H9 (cell line): ENCODE measurements at regions not wholly inside any gene's neighbourhood (a gene's known extent, or its start where the extent isn't known, plus 50 kb on each side); places are given as distances from the start of the nearest gene placed in this dataset.

Source experiments
- DNase-seq: peaks from one replicate; pipeline ENCODE4 v3.0.0-alpha.2; 2017
- H2AFZ ChIP-seq: one replicate; pipeline ENCODE4 v1.6.1; 2013; ENCODE audit warnings: mild to moderate bottlenecking, low read length, control low read depth, moderate library complexity
- H2AK5ac ChIP-seq: 2 replicates; pipeline ENCODE4 v1.6.1; 2013; ENCODE audit warnings: low read length, control low read depth, mixed read lengths; ENCODE audit not compliant: insufficient read length
- H2BK120ac ChIP-seq: one replicate; pipeline ENCODE4 v1.6.1; 2013; ENCODE audit warnings: low read depth, mild to moderate bottlenecking, low read length, control low read depth, inconsistent platforms; ENCODE audit not compliant: poor library complexity, severe bottlenecking
- H2BK12ac ChIP-seq: 2 replicates; pipeline ENCODE4 v1.6.1; 2013; ENCODE audit warnings: low read length, control low read depth, mixed read lengths, low read depth; ENCODE audit not compliant: insufficient read length
- H2BK15ac ChIP-seq: 2 replicates; pipeline ENCODE4 v1.6.1; 2013; ENCODE audit warnings: low read depth, low read length, control low read depth
- H2BK20ac ChIP-seq: one replicate; pipeline ENCODE4 v1.6.1; 2013; ENCODE audit warnings: low read depth, mild to moderate bottlenecking, low read length, control low read depth, inconsistent platforms; ENCODE audit not compliant: poor library complexity, severe bottlenecking
- H2BK5ac ChIP-seq: 2 replicates; pipeline ENCODE4 v1.6.1; 2013; ENCODE audit warnings: low read length, control low read depth, mixed read lengths; ENCODE audit not compliant: insufficient read length
- H3K14ac ChIP-seq: 2 replicates; pipeline ENCODE4 v1.6.1; 2013; ENCODE audit warnings: low read length, control low read depth; ENCODE audit not compliant: insufficient read depth
- H3K18ac ChIP-seq: 2 replicates; pipeline ENCODE4 v1.6.1; 2013; ENCODE audit warnings: low read depth, mild to moderate bottlenecking, mixed read lengths, low read length, control low read depth; ENCODE audit not compliant: insufficient read length
- H3K23ac ChIP-seq: 2 replicates; pipeline ENCODE4 v1.6.1; 2013; ENCODE audit warnings: low read length, control low read depth, mixed read lengths, low read depth; ENCODE audit not compliant: insufficient read length
- H3K23me2 ChIP-seq: 2 replicates; pipeline ENCODE4 v1.6.1; 2013; ENCODE audit warnings: low read depth, mild to moderate bottlenecking, mixed read lengths, low read length, control low read depth; ENCODE audit not compliant: insufficient read length, poor library complexity, severe bottlenecking
- H3K27ac ChIP-seq: 2 replicates; pipeline ENCODE4 v1.5.1; 2013; ENCODE audit warnings: low read length, control low read depth, mixed read lengths, low read depth; ENCODE audit not compliant: insufficient read length
- H3K27me3 ChIP-seq: 2 replicates; pipeline ENCODE4 v1.6.1; 2013; ENCODE audit warnings: low read length, control low read depth, inconsistent platforms; ENCODE audit not compliant: insufficient read depth
- H3K4ac ChIP-seq: 2 replicates; pipeline ENCODE4 v1.6.1; 2013; ENCODE audit warnings: low read depth, mild to moderate bottlenecking, control low read depth, inconsistent platforms, low read length, moderate library complexity
- H3K4me1 ChIP-seq: 2 replicates; pipeline ENCODE4 v1.6.1; 2013; ENCODE audit warnings: low read length, control low read depth, inconsistent platforms; ENCODE audit not compliant: insufficient read depth
- H3K4me2 ChIP-seq: 2 replicates; pipeline ENCODE4 v1.6.1; 2013; ENCODE audit warnings: low read length, control low read depth, mixed read lengths; ENCODE audit not compliant: insufficient read length, insufficient read depth
- H3K56ac ChIP-seq: 2 replicates; pipeline ENCODE4 v1.6.1; 2013; ENCODE audit warnings: low read depth, mild to moderate bottlenecking, mixed read lengths, low read length, control low read depth; ENCODE audit not compliant: insufficient read length
- H3K79me1 ChIP-seq: 2 replicates; pipeline ENCODE4 v1.6.1; 2013; ENCODE audit warnings: low read depth, mild to moderate bottlenecking, moderate library complexity, low read length, control low read depth, inconsistent platforms; ENCODE audit not compliant: insufficient read depth, poor library complexity, severe bottlenecking
- H3K79me2 ChIP-seq: 2 replicates; pipeline ENCODE4 v1.6.1; 2013; ENCODE audit warnings: low read length, control low read depth, inconsistent platforms; ENCODE audit not compliant: insufficient read depth
- H3K9ac ChIP-seq: 2 replicates; pipeline ENCODE4 v1.6.1; 2013; ENCODE audit warnings: low read length, control low read depth, mixed read lengths; ENCODE audit not compliant: insufficient read length; ENCODE audit errors: extremely low read depth
- H3K9me3 ChIP-seq: one replicate; pipeline ENCODE4 v1.6.1; 2013; ENCODE audit warnings: low read depth, low read length, inconsistent platforms; ENCODE audit not compliant: control insufficient read depth
- H3T11ph ChIP-seq: one replicate; pipeline ENCODE4 v1.6.1; 2013; ENCODE audit warnings: mild to moderate bottlenecking, low read length, control low read depth, inconsistent platforms
- H4K20me1 ChIP-seq: one replicate; pipeline ENCODE4 v1.6.1; 2013; ENCODE audit not compliant: control insufficient read depth, insufficient read length, insufficient read depth
- H4K5ac ChIP-seq: 2 replicates; pipeline ENCODE4 v1.6.1; 2013; ENCODE audit warnings: low read depth, mild to moderate bottlenecking, mixed read lengths, low read length, control low read depth; ENCODE audit not compliant: insufficient read length
- H4K8ac ChIP-seq: replicated peaks from 2 replicates; pipeline ENCODE4 v1.6.1; 2013; ENCODE audit warnings: low read length, control low read depth, mixed read lengths, low read depth; ENCODE audit not compliant: insufficient read length
- H4K91ac ChIP-seq: 2 replicates; pipeline ENCODE4 v1.6.1; 2013; ENCODE audit warnings: low read depth, mild to moderate bottlenecking, moderate library complexity, mixed read lengths, low read length, control low read depth; ENCODE audit not compliant: insufficient read length
- H3K27ac Mint-ChIP-seq, 3 experiments: 2 replicates in 2 of 3; 3 replicates in 1 of 3; pipeline ENCODE4 v1.8.0; 2020 to 2021; ENCODE audit warnings: mixed read lengths in 3 of 3, mild to moderate bottlenecking in 1 of 3, moderate library complexity in 1 of 3
- H3K27me3 Mint-ChIP-seq: 2 replicates; pipeline ENCODE4 v1.8.0; 2021; ENCODE audit warnings: low read depth, mild to moderate bottlenecking, moderate library complexity, mixed read lengths
- H3K36me3 Mint-ChIP-seq, 3 experiments: 2 replicates in 2 of 3; 3 replicates in 1 of 3; pipeline ENCODE4 v1.8.0; 2020 to 2021; ENCODE audit warnings: low read depth in 3 of 3, mixed read lengths in 3 of 3; ENCODE audit not compliant: insufficient read depth in 1 of 3
- H3K4me1 Mint-ChIP-seq, 2 experiments: 2 replicates each; pipeline ENCODE4 v1.8.0; 2020; ENCODE audit warnings: mixed read lengths in 2 of 2
- H3K4me3 Mint-ChIP-seq, 2 experiments: 2 replicates in 1 of 2; 3 replicates in 1 of 2; pipeline ENCODE4 v1.8.0; 2020 to 2021; ENCODE audit warnings: mild to moderate bottlenecking in 2 of 2, mixed read lengths in 2 of 2, moderate library complexity in 1 of 2
- H3K9me3 Mint-ChIP-seq, 2 experiments: 2 replicates in 1 of 2; 3 replicates in 1 of 2; pipeline ENCODE4 v1.8.0; 2020; ENCODE audit warnings: mild to moderate bottlenecking in 2 of 2, mixed read lengths in 2 of 2, moderate library complexity in 1 of 2
- WGBS: extraction: QIAGEN DNeasy Blood & Tissue Kit; methylation state at CpG from one replicate; pipeline ENCODE4 v1.1.7; 2013; ENCODE audit warnings: missing lambda C conversion rate, low lambda C conversion rate, mixed read lengths; ENCODE audit not compliant: insufficient read length; ENCODE audit errors: extremely low coverage; 5-methylcytosine and 5-hydroxymethylcytosine counted together
- TF ChIP-seq, protein P1 (sequence below): fragments of 200-600 bp; sonication (generic); conservative IDR thresholded peaks from 3 replicates; pipeline ENCODE4 v1.8.0; 2021; ENCODE audit warnings: antibody characterized with exemption, mild to moderate bottlenecking

DNA sequence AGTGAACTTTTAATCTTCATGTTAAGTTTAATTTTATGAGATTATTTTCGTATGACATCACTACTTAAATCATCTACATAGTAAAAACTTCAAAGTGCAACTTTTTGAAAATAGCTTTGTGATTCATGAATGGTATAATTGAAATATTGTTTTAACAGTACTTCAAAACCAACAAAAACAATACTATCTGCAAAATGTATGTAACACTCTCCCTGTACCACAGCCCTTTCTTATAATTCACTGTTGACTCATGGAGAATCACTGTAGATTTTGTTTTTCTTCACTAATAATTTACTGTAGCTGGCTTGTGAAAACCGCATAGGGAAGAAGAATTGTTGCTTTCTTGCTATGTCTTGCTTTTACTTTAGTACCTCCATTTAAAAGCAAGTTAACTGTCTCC is 301.4 kb upstream of the ADAMTS5 start:
- Histone ChIP-seq H3K4me1 (peaks cover 2% of the 10 kb centered on the region; the same call in 1 of the 2 replicates), H3K4me2 (no peak overlapping the region), H2BK12ac (no peak overlapping the region), H4K91ac (no peak overlapping the region), H3K23me2 (no peaks in the 10 kb centered on the region), H3K9me3 (no peaks in the 10 kb centered on the region), H3K23ac (no peak overlapping the region), H3K27me3 (no peaks in the 10 kb centered on the region), H3K56ac (no peak overlapping the region), H3K79me2 (no peaks in the 10 kb centered on the region), H2BK20ac (no peak overlapping the region), H2BK5ac (no peak overlapping the region), H4K8ac (no peak overlapping the region), H2AFZ (no peak overlapping the region), H3K9ac (no peak overlapping the region), H4K5ac (no peak overlapping the region), H3K14ac (no peak overlapping the region), H3K27ac (no peak overlapping the region), H3T11ph (no peak overlapping the region), H3K79me1 (no peaks in the 10 kb centered on the region), H2AK5ac (no peak overlapping the region), H4K20me1 (no peaks in the 10 kb centered on the region), H2BK15ac (no peak overlapping the region), H3K4ac (no peak overlapping the region), H3K18ac (no peak overlapping the region), H2BK120ac (no peak overlapping the region)
- peaks cover 6 to 14% of the 10 kb centered on the region in 2 experiments for H3K4me1 Mint-ChIP-seq
- H3K36me3 Mint-ChIP-seq: no peaks in the 10 kb centered on the region
- no CpG with 5 or more reads among the region's 2 CpGs for WGBS
- no peak overlapping the region for H3K27ac Mint-ChIP-seq
- H3K27me3 Mint-ChIP-seq: no peaks in the 10 kb centered on the region
- no peak overlapping the region for H3K4me3 Mint-ChIP-seq
- DNase-seq: no peak
- H3K9me3 Mint-ChIP-seq: no peaks in the 10 kb centered on the region
- TF ChIP-seq, protein P1, sequence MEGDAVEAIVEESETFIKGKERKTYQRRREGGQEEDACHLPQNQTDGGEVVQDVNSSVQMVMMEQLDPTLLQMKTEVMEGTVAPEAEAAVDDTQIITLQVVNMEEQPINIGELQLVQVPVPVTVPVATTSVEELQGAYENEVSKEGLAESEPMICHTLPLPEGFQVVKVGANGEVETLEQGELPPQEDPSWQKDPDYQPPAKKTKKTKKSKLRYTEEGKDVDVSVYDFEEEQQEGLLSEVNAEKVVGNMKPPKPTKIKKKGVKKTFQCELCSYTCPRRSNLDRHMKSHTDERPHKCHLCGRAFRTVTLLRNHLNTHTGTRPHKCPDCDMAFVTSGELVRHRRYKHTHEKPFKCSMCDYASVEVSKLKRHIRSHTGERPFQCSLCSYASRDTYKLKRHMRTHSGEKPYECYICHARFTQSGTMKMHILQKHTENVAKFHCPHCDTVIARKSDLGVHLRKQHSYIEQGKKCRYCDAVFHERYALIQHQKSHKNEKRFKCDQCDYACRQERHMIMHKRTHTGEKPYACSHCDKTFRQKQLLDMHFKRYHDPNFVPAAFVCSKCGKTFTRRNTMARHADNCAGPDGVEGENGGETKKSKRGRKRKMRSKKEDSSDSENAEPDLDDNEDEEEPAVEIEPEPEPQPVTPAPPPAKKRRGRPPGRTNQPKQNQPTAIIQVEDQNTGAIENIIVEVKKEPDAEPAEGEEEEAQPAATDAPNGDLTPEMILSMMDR: no peak
